ENCODE measurements at regions not wholly inside any gene's neighbourhood (a gene's known extent, or its start where the extent isn't known, plus 50 kb on each side); places are given as distances from the start of the nearest gene placed in this dataset.

DNA sequence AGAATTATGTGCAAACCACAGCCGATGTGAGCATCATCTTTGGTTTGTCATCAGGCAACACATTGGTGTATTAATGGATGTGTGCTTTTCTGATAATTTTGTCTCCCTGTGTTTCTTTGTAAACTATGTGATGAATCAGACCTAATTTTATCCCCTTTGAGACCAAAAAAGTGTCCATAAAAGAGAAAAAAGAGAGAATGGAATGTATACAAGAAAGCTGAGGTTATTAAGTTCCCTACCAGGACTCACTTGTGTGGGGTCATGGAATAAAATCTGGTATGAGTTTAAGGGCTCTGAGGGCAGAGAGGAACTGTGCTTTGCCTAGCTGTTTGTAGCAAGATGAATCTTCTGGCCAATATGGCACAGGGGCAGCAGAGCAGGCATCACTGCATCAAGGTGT is 239.5 kb upstream of the HAND2 start:
- Histone ChIP-seq H3K27ac (no peak overlapping the region), H3K36me3 (ENCODE audit: insufficient read depth in 1 of 2, low read depth in 1 of 2) (no peaks in the 10 kb centered on the region), H3K4me1 (no peaks in the 10 kb centered on the region), H3K4me3 (no peak overlapping the region), H3K27me3 (ENCODE audit: insufficient read depth in 3 of 3, low read length in 2 of 3) (no peaks in the 10 kb centered on the region), H3K9me3 (peaks cover 3% of the 10 kb centered on the region)
- TF ChIP-seq, protein P1, sequence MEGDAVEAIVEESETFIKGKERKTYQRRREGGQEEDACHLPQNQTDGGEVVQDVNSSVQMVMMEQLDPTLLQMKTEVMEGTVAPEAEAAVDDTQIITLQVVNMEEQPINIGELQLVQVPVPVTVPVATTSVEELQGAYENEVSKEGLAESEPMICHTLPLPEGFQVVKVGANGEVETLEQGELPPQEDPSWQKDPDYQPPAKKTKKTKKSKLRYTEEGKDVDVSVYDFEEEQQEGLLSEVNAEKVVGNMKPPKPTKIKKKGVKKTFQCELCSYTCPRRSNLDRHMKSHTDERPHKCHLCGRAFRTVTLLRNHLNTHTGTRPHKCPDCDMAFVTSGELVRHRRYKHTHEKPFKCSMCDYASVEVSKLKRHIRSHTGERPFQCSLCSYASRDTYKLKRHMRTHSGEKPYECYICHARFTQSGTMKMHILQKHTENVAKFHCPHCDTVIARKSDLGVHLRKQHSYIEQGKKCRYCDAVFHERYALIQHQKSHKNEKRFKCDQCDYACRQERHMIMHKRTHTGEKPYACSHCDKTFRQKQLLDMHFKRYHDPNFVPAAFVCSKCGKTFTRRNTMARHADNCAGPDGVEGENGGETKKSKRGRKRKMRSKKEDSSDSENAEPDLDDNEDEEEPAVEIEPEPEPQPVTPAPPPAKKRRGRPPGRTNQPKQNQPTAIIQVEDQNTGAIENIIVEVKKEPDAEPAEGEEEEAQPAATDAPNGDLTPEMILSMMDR (IDR thresholded peaks at IDR 0.05): no peak
- DNase-seq (no peak), ATAC-seq (no peak)
- WGBS, 3 donors: 82 to 96% (median 88%) methylated on average over 1 of the region's 1 CpG
- intact Hi-C loops (cut with DNase I): no loop called here

DNA sequence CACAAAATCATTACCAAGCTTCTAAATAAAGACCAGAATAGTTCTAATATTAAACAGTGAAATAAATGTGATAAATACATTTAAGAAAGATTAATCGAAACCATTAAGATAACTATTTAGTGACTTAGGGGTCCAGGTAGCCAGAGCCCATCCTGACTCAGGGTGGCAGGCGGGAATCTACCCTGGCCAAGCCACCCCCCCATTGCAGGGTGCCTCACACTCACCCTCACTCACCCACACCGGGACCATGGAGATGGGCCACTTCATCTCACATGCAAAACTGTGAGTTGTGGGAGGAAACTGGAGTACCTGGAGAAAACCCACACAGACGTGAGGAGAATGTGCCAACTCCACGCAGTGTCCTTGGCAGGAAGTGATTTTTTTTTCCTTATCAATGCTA is 237.6 kb upstream of the HAND2 start:
- intact Hi-C loops (cut with DNase I): no loop called here
- no peaks in the 10 kb centered on the region for H3K4me1 ChIP-seq
- ATAC-seq: no peak
- no peak for DNase-seq
- H3K9me3 ChIP-seq: no peaks in the 10 kb centered on the region
- no peak overlapping the region for H3K27ac ChIP-seq
- H3K4me3 ChIP-seq: no peak overlapping the region
- H3K27me3 ChIP-seq (ENCODE audit: insufficient read depth in 3 of 3, low read length in 2 of 3): no peaks in the 10 kb centered on the region
- H3K36me3 ChIP-seq (ENCODE audit: insufficient read depth in 1 of 2, low read depth in 1 of 2): no peaks in the 10 kb centered on the region
- TF ChIP-seq, protein P1 (IDR thresholded peaks at IDR 0.05): no peak
- WGBS, 3 donors: 83 to 88% (median 88%) methylated on average over 5 of the region's 5 CpGs

DNA sequence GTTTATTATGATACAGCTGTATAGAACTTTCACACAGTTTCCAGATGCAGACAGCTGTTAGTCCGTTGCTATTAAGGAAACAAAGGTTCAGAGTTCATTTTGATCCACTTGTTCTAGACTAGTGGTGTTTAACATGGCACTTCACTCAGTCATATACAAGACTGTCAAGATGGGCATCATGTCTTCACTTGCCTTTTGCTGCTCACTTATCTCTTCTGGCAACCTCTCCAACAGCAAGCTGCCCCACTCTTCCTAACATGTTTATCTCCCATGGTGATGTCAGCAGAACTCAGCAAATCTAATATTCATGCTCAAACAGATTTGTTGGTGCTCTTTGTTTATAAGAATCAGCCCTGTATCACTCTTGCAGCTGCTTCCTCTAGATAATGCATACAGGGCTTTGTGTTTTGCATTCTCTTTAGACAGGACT is 236.2 kb upstream of the HAND2 start:
- TF ChIP-seq, protein P1 (IDR thresholded peaks at IDR 0.05): no peak
- H3K4me1 ChIP-seq: no peaks in the 10 kb centered on the region
- H3K36me3 ChIP-seq (ENCODE audit: insufficient read depth in 1 of 2, low read depth in 1 of 2): no peaks in the 10 kb centered on the region
- ATAC-seq (no peak), DNase-seq (no peak)
- no peaks in the 10 kb centered on the region for H3K9me3 ChIP-seq
- no peak overlapping the region for H3K4me3 ChIP-seq
- 5 to 13% (median 6%) methylated on average over 1 of the region's 1 CpG for WGBS, 3 donors
- intact Hi-C loops (cut with DNase I): no loop called here
- no peaks in the 10 kb centered on the region for H3K27me3 ChIP-seq (ENCODE audit: insufficient read depth in 3 of 3, low read length in 2 of 3)
- H3K27ac ChIP-seq: no peak overlapping the region

DNA sequence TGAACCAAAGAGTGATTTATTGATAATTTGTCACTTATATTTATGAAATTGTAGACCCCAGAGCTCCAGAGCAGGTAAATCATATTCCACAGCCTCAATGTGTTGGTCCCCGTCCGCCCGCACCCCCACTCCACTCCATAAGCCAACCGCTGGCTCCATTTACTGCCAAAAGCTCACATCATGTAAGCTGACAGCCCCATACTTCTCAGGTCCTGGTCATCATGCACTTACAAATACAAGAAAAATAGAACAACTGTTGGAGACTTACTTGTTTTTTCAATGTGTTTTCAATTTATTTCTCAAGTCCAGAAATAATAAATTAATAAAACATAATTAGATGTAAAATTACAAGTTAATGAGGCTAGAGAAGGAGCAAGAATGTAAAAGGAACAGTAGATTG is 235.7 kb upstream of the HAND2 start:
- Histone ChIP-seq H3K4me3 (no peak overlapping the region), H3K4me1 (no peaks in the 10 kb centered on the region), H3K27ac (no peak overlapping the region), H3K9me3 (no peaks in the 10 kb centered on the region), H3K27me3 (ENCODE audit: insufficient read depth in 3 of 3, low read length in 2 of 3) (no peaks in the 10 kb centered on the region), H3K36me3 (ENCODE audit: insufficient read depth in 1 of 2, low read depth in 1 of 2) (no peaks in the 10 kb centered on the region)
- TF ChIP-seq, protein P1 (IDR thresholded peaks at IDR 0.05): no peak
- intact Hi-C loops (cut with DNase I): no loop called here
- ATAC-seq (no peak), DNase-seq (no peak)
- 52 to 55% (median 55%) methylated on average over 4 of the region's 4 CpGs for WGBS, 3 donors

DNA sequence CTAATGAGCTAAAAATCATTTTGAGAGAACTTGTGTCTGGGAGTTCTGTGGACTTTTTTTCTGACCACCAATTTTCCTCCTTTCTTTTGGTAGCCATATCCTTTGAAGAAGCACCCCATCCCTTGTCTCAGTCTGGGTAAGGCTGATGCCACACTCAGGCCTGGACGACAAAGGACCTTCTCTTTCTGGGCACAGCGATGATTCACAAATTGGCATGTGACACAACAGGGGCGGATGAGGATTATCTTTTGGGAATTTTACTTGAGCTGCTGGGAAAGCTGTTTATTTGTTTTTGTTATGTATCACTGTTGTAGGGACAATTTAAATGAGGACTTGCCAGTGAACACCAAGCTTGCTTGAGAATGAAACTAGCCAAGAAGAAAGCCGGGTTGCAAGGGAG is 233.4 kb upstream of the HAND2 start:
- intact Hi-C loops (cut with DNase I): no loop called here
- Histone ChIP-seq H3K27me3 (ENCODE audit: insufficient read depth in 3 of 3, low read length in 2 of 3) (no peaks in the 10 kb centered on the region), H3K4me1 (no peaks in the 10 kb centered on the region), H3K9me3 (no peaks in the 10 kb centered on the region), H3K4me3 (no peak overlapping the region), H3K36me3 (ENCODE audit: insufficient read depth in 1 of 2, low read depth in 1 of 2) (no peaks in the 10 kb centered on the region), H3K27ac (no peak overlapping the region)
- 26 to 52% (median 36%) methylated on average over 4 of the region's 4 CpGs for WGBS, 3 donors
- DNase-seq (no peak), ATAC-seq (no peak)
- TF ChIP-seq, protein P1 (IDR thresholded peaks at IDR 0.05): no peak

All from psoas muscle (tissue), 7 donors.